Activated CD4-positive, alpha-beta T cell treated with anti-CD3 and anti-CD28 coated beads, Interleukin-2, amount 10 ng/mL, durations not matched to agents 7 days and 5 days (primary cell): ENCODE measurements at regions not wholly inside any gene's neighbourhood (a gene's known extent, or its start where the extent isn't known, plus 50 kb on each side); places are given as distances from the start of the nearest gene placed in this dataset.

Experiments
- CTCF ChIA-PET: fragments of 350-600 bp; sonication (Branson Sonifier 250); formaldehyde crosslinking; loops from one replicate; lab custom pipeline; 2021; ENCODE audit warnings: antibody characterized with exemption; lab: Charles Lee
- POLR2A ChIA-PET: fragments of 350-600 bp; sonication (Branson Sonifier 250); formaldehyde crosslinking; loops from one replicate; lab custom pipeline; 2021; ENCODE audit warnings: antibody characterized with exemption; lab: Charles Lee
- DNase-seq: peaks from one replicate; pipeline ENCODE4 v3.0.0-alpha.2; 2020
- H3K27ac Mint-ChIP-seq: one replicate; pipeline ENCODE4 v1.8.0; 2021; ENCODE audit warnings: mild to moderate bottlenecking, moderate library complexity, mixed read lengths
- H3K27me3 Mint-ChIP-seq: one replicate; pipeline ENCODE4 v1.8.0; 2021; ENCODE audit warnings: mixed read lengths
- H3K36me3 Mint-ChIP-seq: one replicate; pipeline ENCODE4 v1.8.0; 2021; ENCODE audit warnings: low read depth, mixed read lengths
- H3K4me1 Mint-ChIP-seq: one replicate; pipeline ENCODE4 v1.8.0; 2021; ENCODE audit warnings: mixed read lengths
- H3K4me3 Mint-ChIP-seq: one replicate; pipeline ENCODE4 v1.8.0; 2021; ENCODE audit warnings: mild to moderate bottlenecking, moderate library complexity, mixed read lengths
- H3K9me3 Mint-ChIP-seq: one replicate; pipeline ENCODE4 v1.8.0; 2021; ENCODE audit warnings: mixed read lengths

GRCh38 chr10:124294811-124295770 is 123.6 kb downstream of the OAT start:
- POLR2A ChIA-PET: no interaction called here
- H3K36me3 Mint-ChIP-seq: no peaks in the 10 kb centered on the region
- H3K9me3 Mint-ChIP-seq: no peaks in the 10 kb centered on the region
- H3K4me1 Mint-ChIP-seq: no peaks in the 10 kb centered on the region
- H3K4me3 Mint-ChIP-seq: no peak overlapping the region
- DNase-seq: no peak
- CTCF ChIA-PET: interaction anchor here (0.7 to 2.3 kb wide), 2 partner anchors 94 to 101 kb away, joined by 3 to 7 read pairs; no protein-coding TSS in a partner anchor
- no peak overlapping the region for H3K27ac Mint-ChIP-seq
- no peaks in the 10 kb centered on the region for H3K27me3 Mint-ChIP-seq

GRCh38 chr10:124293616-124294449 is 124.9 kb downstream of the OAT start:
- Mint-ChIP-seq H3K36me3 (no peaks in the 10 kb centered on the region), H3K27me3 (no peaks in the 10 kb centered on the region), H3K27ac (no peak overlapping the region), H3K4me1 (no peaks in the 10 kb centered on the region), H3K4me3 (no peak overlapping the region), H3K9me3 (no peaks in the 10 kb centered on the region)
- ChIA-PET CTCF (no interaction called here), POLR2A (no interaction called here)
- DNase-seq: no peak

- no peaks in the 10 kb centered on the region for H3K36me3 Mint-ChIP-seq
- no peak overlapping the region for H3K27ac Mint-ChIP-seq
- ChIA-PET POLR2A (no interaction called here), CTCF (no interaction called here)
- H3K4me3 Mint-ChIP-seq: no peak overlapping the region
- no peaks in the 10 kb centered on the region for H3K4me1 Mint-ChIP-seq
- no peaks in the 10 kb centered on the region for H3K9me3 Mint-ChIP-seq
- no peaks in the 10 kb centered on the region for H3K27me3 Mint-ChIP-seq
- no peak for DNase-seq
Observed at GRCh38 chr10:124292911-124293615, 125.7 kb downstream of the OAT start.

GRCh38 chr10:124291001-124291701 is 127.6 kb downstream of the OAT start:
- DNase-seq: no peak
- Mint-ChIP-seq H3K36me3 (no peaks in the 10 kb centered on the region), H3K4me1 (no peaks in the 10 kb centered on the region), H3K4me3 (no peak overlapping the region), H3K27ac (no peak overlapping the region), H3K27me3 (no peaks in the 10 kb centered on the region), H3K9me3 (no peaks in the 10 kb centered on the region)
- CTCF ChIA-PET: no interaction called here
- POLR2A ChIA-PET: no interaction called here

GRCh38 chr10:124289851-124290795 is 128.6 kb downstream of the OAT start:
- no peaks in the 10 kb centered on the region for H3K9me3 Mint-ChIP-seq
- no peaks in the 10 kb centered on the region for H3K4me1 Mint-ChIP-seq
- DNase-seq: no peak
- POLR2A ChIA-PET: no interaction called here
- no peaks in the 10 kb centered on the region for H3K36me3 Mint-ChIP-seq
- H3K27me3 Mint-ChIP-seq: no peaks in the 10 kb centered on the region
- CTCF ChIA-PET: interaction anchor here (1.3 kb wide), 1 partner anchor 99 kb away, joined by 3 read pairs; no protein-coding TSS in a partner anchor
- no peak overlapping the region for H3K4me3 Mint-ChIP-seq
- H3K27ac Mint-ChIP-seq: no peak overlapping the region

- no peak for DNase-seq
- Mint-ChIP-seq H3K27me3 (no peaks in the 10 kb centered on the region), H3K27ac (no peak overlapping the region), H3K4me1 (no peaks in the 10 kb centered on the region), H3K4me3 (no peak overlapping the region), H3K36me3 (no peaks in the 10 kb centered on the region), H3K9me3 (no peaks in the 10 kb centered on the region)
- ChIA-PET CTCF (interaction anchor here (1.3 kb wide), 1 partner anchor 100 kb away, joined by 3 read pairs; no protein-coding TSS in a partner anchor), POLR2A (no interaction called here)
Observed at GRCh38 chr10:124288928-124289850, 129.5 kb downstream of the OAT start.

GRCh38 chr10:124288486-124288885 is 130.2 kb downstream of the OAT start:
- no peak overlapping the region for H3K4me3 Mint-ChIP-seq
- no peaks in the 10 kb centered on the region for H3K9me3 Mint-ChIP-seq
- H3K36me3 Mint-ChIP-seq: no peaks in the 10 kb centered on the region
- no peaks in the 10 kb centered on the region for H3K4me1 Mint-ChIP-seq
- CTCF ChIA-PET: no interaction called here
- no peak for DNase-seq
- POLR2A ChIA-PET: no interaction called here
- H3K27ac Mint-ChIP-seq: no peak overlapping the region
- H3K27me3 Mint-ChIP-seq: no peaks in the 10 kb centered on the region

GRCh38 chr10:124287791-124288190 is 130.9 kb downstream of the OAT start:
- Mint-ChIP-seq H3K9me3 (no peaks in the 10 kb centered on the region), H3K4me1 (no peaks in the 10 kb centered on the region), H3K27ac (no peak overlapping the region), H3K36me3 (no peaks in the 10 kb centered on the region), H3K4me3 (no peak overlapping the region), H3K27me3 (no peaks in the 10 kb centered on the region)
- ChIA-PET POLR2A (no interaction called here), CTCF (no interaction called here)
- DNase-seq: no peak

- no peak for DNase-seq
- no peaks in the 10 kb centered on the region for H3K36me3 Mint-ChIP-seq
- H3K27me3 Mint-ChIP-seq: no peaks in the 10 kb centered on the region
- no peaks in the 10 kb centered on the region for H3K4me1 Mint-ChIP-seq
- CTCF ChIA-PET: no interaction called here
- H3K9me3 Mint-ChIP-seq: no peaks in the 10 kb centered on the region
- H3K27ac Mint-ChIP-seq: no peak overlapping the region
- no peak overlapping the region for H3K4me3 Mint-ChIP-seq
- POLR2A ChIA-PET: no interaction called here
Observed at GRCh38 chr10:124287071-124287685, 131.5 kb downstream of the OAT start.

- Mint-ChIP-seq H3K4me3 (no peak overlapping the region), H3K36me3 (no peaks in the 10 kb centered on the region), H3K27ac (no peak overlapping the region), H3K9me3 (no peaks in the 10 kb centered on the region), H3K27me3 (no peaks in the 10 kb centered on the region), H3K4me1 (no peaks in the 10 kb centered on the region)
- no peak for DNase-seq
- ChIA-PET CTCF (no interaction called here), POLR2A (no interaction called here)
Observed at GRCh38 chr10:124286621-124287020, 132.1 kb downstream of the OAT start.
